ENCODE measurements at regions not wholly inside any gene's neighbourhood (a gene's known extent, or its start where the extent isn't known, plus 50 kb on each side); places are given as distances from the start of the nearest gene placed in this dataset.

- ChIA-PET POLR2A (no interaction called here), SMC1A (ENCODE audit: uncharacterized antibody, unreplicated experiment) (no interaction called here), CTCF (interaction anchor here (1.2 kb wide), 1 partner anchor 250 kb away, joined by 3 read pairs; no protein-coding TSS in a partner anchor), RAD21 (ENCODE audit: unreplicated experiment) (interaction anchor here (1.0 kb wide), 1 partner anchor 249 kb away, joined by 3 read pairs; no protein-coding TSS in a partner anchor)
- no peaks in the 10 kb centered on the region; a peak in 2 of 4 replicates for H3K27me3 ChIP-seq (replicated peaks in 1 of 2; ENCODE audit: control insufficient read depth in 2 of 2, insufficient read depth in 2 of 2, low read length in 1 of 2)
- ATAC-seq (no peak), FAIRE-seq (no peak), DNase-seq (ENCODE audit: low read depth, low spot score) (no peak)
- BruUV-seq (replicated peaks), result no TSS peak
- H4K20me1 ChIP-seq (ENCODE audit: control insufficient read depth, insufficient read depth), result no peaks in the 10 kb centered on the region
- no peak for TF ChIP-seq MTA2 (IDR thresholded peaks at IDR 0.05; ENCODE audit: low read depth)
- TF ChIP-seq PBX3 (IDR thresholded peaks at IDR 0.05; ENCODE audit: insufficient replicate concordance, low read depth, low read length), result no peak
- TF ChIP-seq CHD2 (IDR thresholded peaks at IDR 0.05; ENCODE audit: borderline replicate concordance, low read depth, low read length), result no peak
- TF ChIP-seq EZH2 (IDR thresholded peaks at IDR 0.05; ENCODE audit: borderline replicate concordance, control insufficient read depth, low read depth, low read length), result no peak
- TF ChIP-seq SMC3 (IDR thresholded peaks at IDR 0.05; ENCODE audit: borderline replicate concordance, low read length), result no peak
- no peak for TF ChIP-seq NR2F1 (conservative IDR thresholded peaks at IDR 0.05)
- no peak for TF ChIP-seq ZZZ3 (IDR thresholded peaks at IDR 0.05; ENCODE audit: control insufficient read depth, insufficient read length, low read depth)
- no peak for TF ChIP-seq ZBTB4 (CRISPR knock-in tag; IDR thresholded peaks at IDR 0.05)
- no peak for TF ChIP-seq ZNF687 (IDR thresholded peaks at IDR 0.05)
- no peak for TF ChIP-seq POU2F2 (IDR thresholded peaks at IDR 0.05; ENCODE audit: borderline replicate concordance, low read depth, low read length)
- no peak overlapping the region for H2AFZ ChIP-seq (ENCODE audit: control insufficient read depth, low read depth, low read length)
- H3K4me1 ChIP-seq (ENCODE audit: control insufficient read depth, insufficient read depth, low read length), result no peaks in the 10 kb centered on the region
- H3K9ac ChIP-seq (ENCODE audit: control insufficient read depth, insufficient read depth, low read length), result no peak overlapping the region
- no peaks in the 10 kb centered on the region for H3K36me3 ChIP-seq (ENCODE audit: control insufficient read depth in 2 of 2, insufficient read depth in 2 of 2, low read length in 1 of 2)
- no peak overlapping the region for H3K4me2 ChIP-seq (ENCODE audit: control insufficient read depth, insufficient read depth)
- intact Hi-C loops (cut with micrococcal nuclease; ENCODE audit: unreplicated experiment), result no loop called here
- in situ Hi-C loops (cut with MboI), result no loop called here
- no peak overlapping the region for H3K27ac ChIP-seq (ENCODE audit: control insufficient read depth, insufficient read depth)
- no peaks in the 10 kb centered on the region for H3K9me3 ChIP-seq (replicated peaks; ENCODE audit: control insufficient read depth, insufficient read depth, low read length)
- no peak overlapping the region for H3K4me3 ChIP-seq
- no peaks in the 10 kb centered on the region for H3K79me2 ChIP-seq (ENCODE audit: control insufficient read depth, insufficient read depth, low read length)
- 85% methylated on average over 4 of the region's 4 CpGs for WGBS (ENCODE audit: insufficient coverage, insufficient replicate concordance, low lambda C conversion rate, missing lambda C conversion rate)
Measured at GRCh38 chr7:116340201-116340847, 130.0 kb downstream of the TES start.
